Dendritic cell treated with granulocyte-macrophage colony-stimulating factor and Interleukin-4, amounts not matched to agents 40 ng/mL and 50 ng/mL, for 4 days (primary cell): ENCODE measurements at regions not wholly inside any gene's neighbourhood (a gene's known extent, or its start where the extent isn't known, plus 50 kb on each side); places are given as distances from the start of the nearest gene placed in this dataset.
"Not testable (repeated sequence)": the region's sequence is repeated elsewhere in the genome, so short reads cannot be mapped to it uniquely, and the experiment has no call there.

Source experiments
- H3K27ac Mint-ChIP-seq: one replicate; pipeline ENCODE4 v1.8.0; 2022; ENCODE audit warnings: mild to moderate bottlenecking, mixed read lengths
- H3K27me3 Mint-ChIP-seq: one replicate; pipeline ENCODE4 v1.8.0; 2022; ENCODE audit warnings: mild to moderate bottlenecking, mixed read lengths
- H3K36me3 Mint-ChIP-seq: one replicate; pipeline ENCODE4 v1.8.0; 2022; ENCODE audit warnings: low read depth, mixed read lengths
- H3K4me1 Mint-ChIP-seq: one replicate; pipeline ENCODE4 v1.8.0; 2022; ENCODE audit warnings: low read depth, mixed read lengths
- H3K4me3 Mint-ChIP-seq: one replicate; pipeline ENCODE4 v1.8.0; 2022; ENCODE audit warnings: mild to moderate bottlenecking, moderate library complexity, mixed read lengths
- H3K9me3 Mint-ChIP-seq: one replicate; pipeline ENCODE4 v1.8.0; 2022; ENCODE audit warnings: mixed read lengths
- intact Hi-C: fragments of 100-400 bp; cut with micrococcal nuclease; formaldehyde crosslinking; loops from one replicate; pipeline ENCODE4 v1.15.0; 2022

GRCh38 chr2:193868132-193868531 is 1673.4 kb upstream of the TMEFF2 start:
- intact Hi-C loops: no loop called here
- Mint-ChIP-seq H3K27me3 (no peaks in the 10 kb centered on the region), H3K27ac (no peak overlapping the region), H3K36me3 (no peaks in the 10 kb centered on the region), H3K4me3 (no peak overlapping the region), H3K4me1 (no peaks in the 10 kb centered on the region), H3K9me3 (peaks cover 19% of the 10 kb centered on the region)

GRCh38 chr2:193867454-193867853 is 1672.7 kb upstream of the TMEFF2 start:
- Mint-ChIP-seq H3K4me3 (no peak overlapping the region), H3K27me3 (no peaks in the 10 kb centered on the region), H3K36me3 (no peaks in the 10 kb centered on the region), H3K4me1 (no peaks in the 10 kb centered on the region), H3K27ac (no peak overlapping the region), H3K9me3 (peaks cover 19% of the 10 kb centered on the region)
- intact Hi-C loops: no loop called here

- H3K4me3 Mint-ChIP-seq: no peak overlapping the region
- H3K27ac Mint-ChIP-seq: no peak overlapping the region
- no peaks in the 10 kb centered on the region for H3K36me3 Mint-ChIP-seq
- intact Hi-C loops: no loop called here
- no peaks in the 10 kb centered on the region for H3K4me1 Mint-ChIP-seq
- no peaks in the 10 kb centered on the region for H3K9me3 Mint-ChIP-seq
- H3K27me3 Mint-ChIP-seq: no peaks in the 10 kb centered on the region
Measured at GRCh38 chr2:193861557-193861956, 1666.8 kb upstream of the TMEFF2 start.

GRCh38 chr2:193847991-193848390 is 1653.3 kb upstream of the TMEFF2 start:
- intact Hi-C loops: no loop called here
- H3K4me3 Mint-ChIP-seq: no peak overlapping the region
- no peak overlapping the region for H3K27ac Mint-ChIP-seq
- H3K27me3 Mint-ChIP-seq: no peaks in the 10 kb centered on the region
- H3K4me1 Mint-ChIP-seq: no peaks in the 10 kb centered on the region
- H3K36me3 Mint-ChIP-seq: no peaks in the 10 kb centered on the region
- no peaks in the 10 kb centered on the region for H3K9me3 Mint-ChIP-seq

GRCh38 chr2:193847130-193847529 is 1652.4 kb upstream of the TMEFF2 start:
- H3K27ac Mint-ChIP-seq: no peak overlapping the region
- intact Hi-C loops: no loop called here
- no peaks in the 10 kb centered on the region for H3K27me3 Mint-ChIP-seq
- H3K4me1 Mint-ChIP-seq: no peaks in the 10 kb centered on the region
- H3K36me3 Mint-ChIP-seq: no peaks in the 10 kb centered on the region
- H3K9me3 Mint-ChIP-seq: no peaks in the 10 kb centered on the region
- no peak overlapping the region for H3K4me3 Mint-ChIP-seq

GRCh38 chr2:193845604-193846003 is 1650.9 kb upstream of the TMEFF2 start:
- Mint-ChIP-seq H3K27me3 (no peaks in the 10 kb centered on the region), H3K27ac (no peak overlapping the region), H3K36me3 (no peaks in the 10 kb centered on the region), H3K9me3 (no peaks in the 10 kb centered on the region), H3K4me3 (no peak overlapping the region), H3K4me1 (no peaks in the 10 kb centered on the region)
- intact Hi-C loops: no loop called here

- no peaks in the 10 kb centered on the region for H3K4me1 Mint-ChIP-seq
- no peak overlapping the region for H3K4me3 Mint-ChIP-seq
- H3K27me3 Mint-ChIP-seq: no peaks in the 10 kb centered on the region
- H3K27ac Mint-ChIP-seq: no peak overlapping the region
- H3K9me3 Mint-ChIP-seq: no peaks in the 10 kb centered on the region
- no peaks in the 10 kb centered on the region for H3K36me3 Mint-ChIP-seq
- intact Hi-C loops: no loop called here
Measured at GRCh38 chr2:193843675-193844074, 1648.9 kb upstream of the TMEFF2 start.

GRCh38 chr2:193841384-193842150 is 1646.8 kb upstream of the TMEFF2 start:
- Mint-ChIP-seq H3K36me3 (no peaks in the 10 kb centered on the region), H3K27ac (no peak overlapping the region), H3K27me3 (no peaks in the 10 kb centered on the region), H3K4me3 (no peak overlapping the region), H3K4me1 (no peaks in the 10 kb centered on the region), H3K9me3 (peaks cover 3% of the 10 kb centered on the region)
- intact Hi-C loops: no loop called here

GRCh38 chr2:193837111-193837738 is 1642.5 kb upstream of the TMEFF2 start:
- no peak overlapping the region for H3K27ac Mint-ChIP-seq
- H3K9me3 Mint-ChIP-seq: peaks cover 37% of the 10 kb centered on the region
- intact Hi-C loops: no loop called here
- H3K36me3 Mint-ChIP-seq: no peaks in the 10 kb centered on the region
- no peaks in the 10 kb centered on the region for H3K4me1 Mint-ChIP-seq
- H3K4me3 Mint-ChIP-seq: no peak overlapping the region
- H3K27me3 Mint-ChIP-seq: no peaks in the 10 kb centered on the region

GRCh38 chr2:193836424-193837006 is 1641.8 kb upstream of the TMEFF2 start:
- H3K36me3 Mint-ChIP-seq, H3K4me1 Mint-ChIP-seq, H3K27me3 Mint-ChIP-seq, H3K27ac Mint-ChIP-seq, H3K4me3 Mint-ChIP-seq, intact Hi-C loops: not testable (repeated sequence)
- H3K9me3 Mint-ChIP-seq: peaks cover 37% of the 10 kb centered on the region

GRCh38 chr2:193833895-193834294 is 1639.2 kb upstream of the TMEFF2 start:
- intact Hi-C loops: loop anchor here (1.0 kb wide), 1 partner anchor 10 kb away; no protein-coding TSS in a partner anchor
- H3K4me1 Mint-ChIP-seq, H3K36me3 Mint-ChIP-seq, H3K27me3 Mint-ChIP-seq, H3K27ac Mint-ChIP-seq, H3K4me3 Mint-ChIP-seq: not testable (repeated sequence)
- peaks cover 37% of the 10 kb centered on the region for H3K9me3 Mint-ChIP-seq

GRCh38 chr2:193824474-193824873 is 1629.7 kb upstream of the TMEFF2 start:
- no peak overlapping the region for H3K4me3 Mint-ChIP-seq
- H3K27ac Mint-ChIP-seq: no peak overlapping the region
- intact Hi-C loops: loop anchor here (1.0 kb wide), 1 partner anchor 10 kb away; no protein-coding TSS in a partner anchor
- peaks cover 16% of the 10 kb centered on the region for H3K9me3 Mint-ChIP-seq
- no peaks in the 10 kb centered on the region for H3K4me1 Mint-ChIP-seq
- H3K36me3 Mint-ChIP-seq: no peaks in the 10 kb centered on the region
- no peaks in the 10 kb centered on the region for H3K27me3 Mint-ChIP-seq

GRCh38 chr2:193818801-193819499 is 1624.2 kb upstream of the TMEFF2 start:
- Mint-ChIP-seq H3K9me3 (peaks cover 18% of the 10 kb centered on the region), H3K27ac (no peak overlapping the region), H3K36me3 (no peaks in the 10 kb centered on the region), H3K4me1 (no peaks in the 10 kb centered on the region), H3K4me3 (no peak overlapping the region), H3K27me3 (no peaks in the 10 kb centered on the region)
- intact Hi-C loops: no loop called here

GRCh38 chr2:193816008-193816407 is 1621.3 kb upstream of the TMEFF2 start:
- no peaks in the 10 kb centered on the region for H3K4me1 Mint-ChIP-seq
- H3K27ac Mint-ChIP-seq: no peak overlapping the region
- peaks cover 21% of the 10 kb centered on the region for H3K9me3 Mint-ChIP-seq
- no peak overlapping the region for H3K4me3 Mint-ChIP-seq
- intact Hi-C loops: no loop called here
- no peaks in the 10 kb centered on the region for H3K36me3 Mint-ChIP-seq
- no peaks in the 10 kb centered on the region for H3K27me3 Mint-ChIP-seq
